Vagina (tissue), 2 donors: ENCODE measurements at regions not wholly inside any gene's neighbourhood (a gene's known extent, or its start where the extent isn't known, plus 50 kb on each side); places are given as distances from the start of the nearest gene placed in this dataset.
"Not testable (repeated sequence)": the region's sequence is repeated elsewhere in the genome, so short reads cannot be mapped to it uniquely, and the experiment has no call there.

Experiments
- DNase-seq, 2 donors: peaks; one replicate each; pipeline ENCODE4 v3.0.0-alpha.2; 2017; ENCODE audit errors: extremely low spot score in 2 of 2
- H3K27ac ChIP-seq: fragments of 200-600 bp; sonication (generic); one replicate; pipeline ENCODE4 v1.5.1; 2019
- H3K27me3 ChIP-seq: fragments of 200-600 bp; sonication (generic); one replicate; pipeline ENCODE4 v1.5.1; 2019
- H3K36me3 ChIP-seq, 2 donors: fragments of 200-600 bp; sonication (generic); one replicate each; pipeline ENCODE4 v1.5.1; 2017 to 2019
- H3K4me1 ChIP-seq: fragments of 200-600 bp; sonication (generic); one replicate; pipeline ENCODE4 v1.5.1; 2019
- H3K4me3 ChIP-seq, 2 donors: fragments of 200-600 bp; sonication (generic); 1 replicate in 1 of 2; 2 replicates in 1 of 2; pipeline ENCODE4 v1.5.1; 2016 to 2019
- H3K9me3 ChIP-seq: fragments of 200-600 bp; sonication (generic); one replicate; pipeline ENCODE4 v1.5.1; 2019
- POLR2A ChIP-seq, 2 donors: fragments of 450-650 bp; IDR thresholded peaks; one replicate each; pipeline ENCODE4 v1.6.1; 2017; ENCODE audit warnings: antibody characterized with exemption in 2 of 2, mild to moderate bottlenecking in 2 of 2, moderate library complexity in 2 of 2
- POLR2AphosphoS5 ChIP-seq, 2 donors: sonication (generic); formaldehyde crosslinking; IDR thresholded peaks; one replicate each; pipeline ENCODE4 v1.9.0; 2017; ENCODE audit warnings: antibody characterized with exemption in 2 of 2, mild to moderate bottlenecking in 2 of 2, low read depth in 1 of 2; ENCODE audit not compliant: insufficient read depth in 1 of 2
- intact Hi-C: fragments of 100-400 bp; cut with DNase I; formaldehyde crosslinking; loops from one replicate; pipeline ENCODE4 v1.15.1; 2023
- TF ChIP-seq, protein P1 (sequence below), 3 experiments: fragments of 450-650 bp in 2 of 3; fragments of 200-600 bp in 1 of 3; sonication (generic) in 1 of 3; IDR thresholded peaks; one replicate each; pipeline ENCODE4 v1.5.1; 2017 to 2019; ENCODE audit warnings: antibody characterized with exemption in 3 of 3, mild to moderate bottlenecking in 2 of 3, moderate library complexity in 2 of 3

DNA sequence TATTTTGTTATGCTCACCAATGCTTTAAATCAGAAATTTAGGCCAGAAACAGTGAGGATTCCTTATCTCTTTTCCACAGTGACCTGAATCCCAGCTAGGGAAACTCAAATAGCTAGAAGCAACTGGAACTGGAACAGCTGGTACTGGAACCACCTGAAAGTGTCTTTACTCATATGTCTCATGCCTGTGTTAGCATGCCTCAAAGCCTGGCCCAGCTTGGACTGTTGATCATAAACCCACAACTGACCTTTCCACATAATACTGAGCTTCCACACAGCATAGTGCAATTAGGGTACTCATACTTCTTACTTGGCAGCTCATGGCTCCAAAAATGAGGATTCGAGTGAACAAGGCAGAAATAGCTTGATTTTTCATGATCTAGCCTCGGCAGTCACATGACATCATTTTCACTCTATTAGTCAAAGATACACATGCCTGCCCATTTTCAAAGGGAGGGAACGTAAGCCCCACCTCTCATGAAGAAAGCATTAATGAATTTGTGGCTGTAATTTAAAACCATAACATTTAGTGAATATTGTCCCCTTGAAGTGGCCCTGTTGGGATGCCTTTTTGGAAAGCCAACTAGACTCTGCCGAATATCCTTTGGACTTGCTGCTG lies 80.8 kb upstream of the ACSL1 start:
- intact Hi-C loops, result no loop called here
- H3K4me1 ChIP-seq, result peaks cover 5% of the 10 kb centered on the region
- TF ChIP-seq, protein P1, sequence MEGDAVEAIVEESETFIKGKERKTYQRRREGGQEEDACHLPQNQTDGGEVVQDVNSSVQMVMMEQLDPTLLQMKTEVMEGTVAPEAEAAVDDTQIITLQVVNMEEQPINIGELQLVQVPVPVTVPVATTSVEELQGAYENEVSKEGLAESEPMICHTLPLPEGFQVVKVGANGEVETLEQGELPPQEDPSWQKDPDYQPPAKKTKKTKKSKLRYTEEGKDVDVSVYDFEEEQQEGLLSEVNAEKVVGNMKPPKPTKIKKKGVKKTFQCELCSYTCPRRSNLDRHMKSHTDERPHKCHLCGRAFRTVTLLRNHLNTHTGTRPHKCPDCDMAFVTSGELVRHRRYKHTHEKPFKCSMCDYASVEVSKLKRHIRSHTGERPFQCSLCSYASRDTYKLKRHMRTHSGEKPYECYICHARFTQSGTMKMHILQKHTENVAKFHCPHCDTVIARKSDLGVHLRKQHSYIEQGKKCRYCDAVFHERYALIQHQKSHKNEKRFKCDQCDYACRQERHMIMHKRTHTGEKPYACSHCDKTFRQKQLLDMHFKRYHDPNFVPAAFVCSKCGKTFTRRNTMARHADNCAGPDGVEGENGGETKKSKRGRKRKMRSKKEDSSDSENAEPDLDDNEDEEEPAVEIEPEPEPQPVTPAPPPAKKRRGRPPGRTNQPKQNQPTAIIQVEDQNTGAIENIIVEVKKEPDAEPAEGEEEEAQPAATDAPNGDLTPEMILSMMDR (IDR thresholded peaks at IDR 0.05), result no peak
- TF ChIP-seq POLR2A (IDR thresholded peaks at IDR 0.05) (no peak), POLR2AphosphoS5 (IDR thresholded peaks at IDR 0.05; ENCODE audit: insufficient read depth in 1 of 2, low read depth in 1 of 2) (no peak)
- H3K27ac ChIP-seq, result no peak overlapping the region
- no peak overlapping the region for H3K4me3 ChIP-seq
- no peaks in the 10 kb centered on the region for H3K27me3 ChIP-seq
- DNase-seq, result no peak
- H3K9me3 ChIP-seq, result no peaks in the 10 kb centered on the region
- no peaks in the 10 kb centered on the region for H3K36me3 ChIP-seq

DNA sequence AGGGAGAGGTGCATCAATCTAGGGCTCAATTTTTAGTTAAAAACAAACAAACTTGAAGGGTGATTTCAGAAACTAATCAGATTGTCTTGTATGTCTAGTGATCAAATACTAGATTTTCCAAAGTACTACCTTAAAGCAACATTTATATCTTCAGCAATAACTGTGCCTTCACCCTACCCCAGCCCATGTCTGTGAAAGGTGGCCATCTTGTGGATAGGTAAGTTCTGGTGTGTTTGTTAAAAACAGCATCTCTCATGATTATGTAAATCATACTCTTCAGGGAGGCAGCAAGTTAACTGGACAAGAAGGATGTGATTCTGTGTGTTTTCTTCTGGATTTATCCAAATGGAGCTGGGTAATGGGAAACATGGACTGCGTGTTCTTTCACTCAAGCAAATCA lies 81.4 kb upstream of the ACSL1 start:
- intact Hi-C loops, result no loop called here
- TF ChIP-seq POLR2A (IDR thresholded peaks at IDR 0.05), result no peak
- TF ChIP-seq, protein P1 (IDR thresholded peaks at IDR 0.05), result no peak
- TF ChIP-seq POLR2AphosphoS5 (IDR thresholded peaks at IDR 0.05; ENCODE audit: insufficient read depth in 1 of 2, low read depth in 1 of 2), result no peak
- Histone ChIP-seq H3K4me3 (no peak overlapping the region), H3K9me3 (peaks cover under 1% of the 10 kb centered on the region), H3K36me3 (no peaks in the 10 kb centered on the region), H3K4me1 (peaks cover 5% of the 10 kb centered on the region), H3K27me3 (no peaks in the 10 kb centered on the region), H3K27ac (no peak overlapping the region)
- DNase-seq, result no peak

DNA sequence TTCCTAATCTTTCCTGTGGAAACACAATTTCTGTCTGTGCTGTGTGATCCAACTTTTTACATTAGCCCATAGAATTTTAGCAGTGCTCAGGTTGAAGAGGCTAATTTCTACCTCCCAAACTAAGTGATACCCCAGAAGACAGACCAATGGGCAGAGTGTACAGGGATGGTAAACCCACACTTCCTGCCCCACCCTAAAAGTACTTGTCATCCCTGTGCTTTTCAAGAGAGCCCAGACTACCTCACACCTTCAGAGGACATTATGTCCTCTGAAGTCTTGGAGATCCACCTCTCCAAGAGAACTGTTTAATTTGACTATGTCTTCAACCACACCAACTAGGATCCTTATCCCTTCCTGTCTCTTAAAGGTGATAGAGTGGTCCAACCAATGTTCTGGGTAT lies 82.0 kb upstream of the ACSL1 start:
- Histone ChIP-seq H3K27ac (no peak overlapping the region), H3K27me3 (no peaks in the 10 kb centered on the region), H3K4me1 (peaks cover 5% of the 10 kb centered on the region), H3K9me3 (peaks cover 7% of the 10 kb centered on the region), H3K4me3 (no peak overlapping the region), H3K36me3 (no peaks in the 10 kb centered on the region)
- no peak for DNase-seq
- TF ChIP-seq POLR2AphosphoS5 (IDR thresholded peaks at IDR 0.05; ENCODE audit: insufficient read depth in 1 of 2, low read depth in 1 of 2) (no peak), POLR2A (IDR thresholded peaks at IDR 0.05) (no peak)
- TF ChIP-seq, protein P1 (IDR thresholded peaks at IDR 0.05), result no peak
- intact Hi-C loops, result no loop called here

DNA sequence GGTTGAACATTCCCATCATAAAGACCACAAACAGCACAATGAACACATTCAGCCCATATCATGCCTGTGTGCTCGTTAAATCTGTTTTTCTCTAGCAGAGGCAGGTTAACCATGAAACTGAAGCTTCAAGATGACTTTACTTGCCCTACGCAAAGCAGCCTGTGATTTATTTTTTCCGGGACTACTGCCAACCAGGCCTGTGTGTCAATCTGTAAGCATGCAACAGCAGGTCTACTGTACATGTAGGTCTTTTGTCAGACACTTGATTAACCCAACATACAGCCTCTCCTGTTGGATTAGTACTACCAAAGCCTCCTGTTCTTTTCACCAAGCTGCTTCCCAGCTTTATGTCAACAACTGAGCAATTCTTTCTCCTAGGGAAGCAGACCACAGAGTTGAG lies 85.5 kb upstream of the ACSL1 start:
- intact Hi-C loops, result no loop called here
- H3K27ac ChIP-seq, result no peak overlapping the region
- no peak for DNase-seq
- peaks cover 5% of the 10 kb centered on the region for H3K4me1 ChIP-seq
- TF ChIP-seq, protein P1 (IDR thresholded peaks at IDR 0.05), result no peak
- TF ChIP-seq POLR2A (IDR thresholded peaks at IDR 0.05), result no peak
- no peak for TF ChIP-seq POLR2AphosphoS5 (IDR thresholded peaks at IDR 0.05; ENCODE audit: insufficient read depth in 1 of 2, low read depth in 1 of 2)
- no peaks in the 10 kb centered on the region for H3K36me3 ChIP-seq
- peaks cover 7% of the 10 kb centered on the region for H3K9me3 ChIP-seq
- H3K4me3 ChIP-seq, result no peak overlapping the region
- H3K27me3 ChIP-seq, result no peaks in the 10 kb centered on the region

DNA sequence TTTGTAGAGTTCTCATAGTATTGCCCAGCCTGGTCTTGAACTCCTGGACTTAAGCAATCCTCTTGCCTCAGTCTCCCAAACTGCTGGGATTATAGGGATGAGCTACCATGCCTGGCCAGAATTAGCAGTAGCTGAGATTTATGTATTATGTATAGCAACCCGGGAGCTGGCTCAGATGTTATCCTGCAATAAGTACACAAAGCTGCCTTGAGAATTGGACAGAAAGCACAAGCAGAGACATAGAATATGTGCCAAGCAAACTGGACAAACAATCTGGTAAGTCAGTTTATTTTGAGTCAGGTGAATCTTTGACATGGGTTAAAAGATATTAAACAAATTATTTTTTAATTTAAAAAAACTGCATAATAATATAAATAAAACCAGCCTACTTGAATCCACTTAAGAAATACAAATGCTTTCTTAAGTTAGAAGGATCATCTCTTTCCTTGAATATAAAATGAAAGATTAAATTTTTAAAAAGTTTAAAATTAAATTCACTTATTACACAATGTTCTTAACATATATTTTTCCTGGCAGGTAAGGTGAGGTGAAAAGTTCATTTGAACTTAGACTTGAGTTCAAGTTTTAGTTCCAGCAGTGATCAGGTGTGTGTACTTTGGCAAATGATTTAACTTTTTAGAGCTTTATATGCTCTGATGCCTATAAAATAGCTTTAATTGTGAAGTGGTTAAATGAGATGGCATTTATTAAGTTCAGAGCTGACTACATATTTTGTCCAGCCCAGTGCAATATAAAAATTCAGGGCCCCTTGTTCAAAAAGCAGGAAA lies 87.8 kb upstream of the ACSL1 start:
- Histone ChIP-seq H3K9me3 (peaks cover 7% of the 10 kb centered on the region), H3K36me3 (no peaks in the 10 kb centered on the region), H3K4me1 (no peaks in the 10 kb centered on the region), H3K27ac (no peak overlapping the region), H3K27me3 (no peaks in the 10 kb centered on the region), H3K4me3 (no peak overlapping the region)
- no peak for TF ChIP-seq POLR2AphosphoS5 (IDR thresholded peaks at IDR 0.05; ENCODE audit: insufficient read depth in 1 of 2, low read depth in 1 of 2)
- TF ChIP-seq POLR2A (IDR thresholded peaks at IDR 0.05), result no peak
- TF ChIP-seq, protein P1 (IDR thresholded peaks at IDR 0.05), result no peak
- intact Hi-C loops, result no loop called here
- no peak for DNase-seq

DNA sequence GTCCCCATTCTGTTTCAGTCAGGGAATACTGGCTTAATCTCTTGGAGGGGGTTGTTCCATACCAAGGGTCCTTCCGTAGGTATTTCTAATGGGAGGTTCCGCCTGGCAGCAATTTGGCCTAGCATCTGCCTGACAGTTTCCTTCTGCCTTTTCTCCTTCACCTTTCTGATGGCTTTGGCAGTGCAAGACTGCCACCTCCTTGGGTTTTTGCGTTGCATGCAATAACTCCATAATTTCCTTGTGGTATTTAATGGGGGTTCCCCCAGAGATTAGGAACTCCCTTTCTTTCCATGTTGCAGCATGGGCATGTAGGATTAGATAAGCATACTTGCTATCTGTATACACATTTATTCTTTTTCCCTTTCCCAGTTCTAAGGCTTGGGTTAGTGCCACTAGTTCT lies 93.0 kb upstream of the ACSL1 start:
- H3K4me1 ChIP-seq, H3K27me3 ChIP-seq, H3K27ac ChIP-seq, H3K9me3 ChIP-seq, intact Hi-C loops, H3K4me3 ChIP-seq, DNase-seq, H3K36me3 ChIP-seq: not testable (repeated sequence)
